ENCODE measurements at regions not wholly inside any gene's neighbourhood (a gene's known extent, or its start where the extent isn't known, plus 50 kb on each side); places are given as distances from the start of the nearest gene placed in this dataset.
"Not testable (repeated sequence)": the region's sequence is repeated elsewhere in the genome, so short reads cannot be mapped to it uniquely, and the experiment has no call there.

DNA sequence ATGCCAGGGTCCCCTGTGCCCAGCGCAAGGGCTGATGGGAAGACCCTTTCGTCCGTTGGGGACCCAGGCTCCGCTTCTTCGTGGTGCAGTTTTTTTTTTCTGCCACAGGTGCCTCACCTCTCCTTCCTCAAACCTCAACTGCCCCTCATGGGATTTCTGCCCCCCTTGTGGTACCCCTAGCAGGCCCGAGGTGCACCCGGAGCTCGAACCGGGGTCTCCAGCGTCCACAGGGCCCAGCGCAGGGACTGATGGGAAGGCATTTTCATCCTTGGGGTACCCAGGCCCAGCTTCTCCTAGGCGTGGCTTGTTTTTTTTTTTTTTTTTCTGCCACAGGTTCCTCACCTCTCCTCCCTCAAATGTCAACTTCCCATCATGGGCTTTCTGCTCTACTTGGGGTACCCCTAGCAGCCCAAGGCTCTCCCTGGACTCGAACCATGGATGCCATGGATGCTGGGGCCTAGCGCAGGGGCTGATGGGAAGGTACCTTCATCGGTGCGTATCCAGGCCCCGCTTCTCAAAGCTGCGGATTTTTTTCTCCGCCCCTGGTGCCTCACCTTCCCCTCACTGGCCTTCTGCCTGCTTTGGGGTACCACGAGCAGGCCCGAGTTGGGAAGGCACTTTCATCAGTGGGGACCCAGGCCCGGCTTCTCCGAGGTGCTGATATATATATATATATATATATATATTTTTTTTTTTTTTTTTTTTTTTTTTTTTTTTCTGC is 531.6 kb downstream of the CWH43 start:
- ATAC-seq; H3K36me3 ChIP-seq (replicated peaks in 1 of 2; ENCODE audit: control insufficient read depth in 1 of 2, insufficient read depth in 2 of 2, low read length in 2 of 2); BruUV-seq (replicated peaks); DNase-seq (ENCODE audit: low spot score); FAIRE-seq; H3K79me2 ChIP-seq (ENCODE audit: insufficient read depth, low read length); H3K27me3 ChIP-seq (ENCODE audit: control insufficient read depth in 1 of 2, insufficient read depth in 2 of 2, low read length in 2 of 2); H3K4me1 ChIP-seq (ENCODE audit: insufficient read depth, low read length); POLR2A ChIA-PET; H3K9me3 ChIP-seq (ENCODE audit: low read length); in situ Hi-C loops (cut with HindIII; ENCODE audit: extremely low pct_ligation_motif_present, low pct_unique_long_range_greater_than_20kb); H3K9ac ChIP-seq (ENCODE audit: insufficient read depth, low read depth, low read length); H3K27ac ChIP-seq (ENCODE audit: extremely low read length, insufficient read depth, low read length); H3K4me2 ChIP-seq (ENCODE audit: low read depth, low read length); H2AFZ ChIP-seq (ENCODE audit: low read length); H3K4me3 ChIP-seq (replicated peaks in 1 of 3; ENCODE audit: insufficient read depth in 1 of 3, low read depth in 2 of 3, low read length in 3 of 3); CTCF ChIA-PET (ENCODE audit: low intra/inter-chr PET ratio, low total read pairs); intact Hi-C loops (cut with micrococcal nuclease; ENCODE audit: unreplicated experiment); H4K20me1 ChIP-seq (ENCODE audit: insufficient read depth, low read length): not testable (repeated sequence)
- WGBS (ENCODE audit: low lambda C conversion rate): 47% methylated on average over 14 of the region's 23 CpGs

GRCh38 chr4:49519150-49520035 is 533.3 kb downstream of the CWH43 start:
- H3K4me1 ChIP-seq (ENCODE audit: insufficient read depth, low read length); H3K4me3 ChIP-seq (replicated peaks in 1 of 3; ENCODE audit: insufficient read depth in 1 of 3, low read depth in 2 of 3, low read length in 3 of 3); H3K9me3 ChIP-seq (ENCODE audit: low read length); BruUV-seq (replicated peaks); CTCF ChIA-PET (ENCODE audit: low intra/inter-chr PET ratio, low total read pairs); H2AFZ ChIP-seq (ENCODE audit: low read length); intact Hi-C loops (cut with micrococcal nuclease; ENCODE audit: unreplicated experiment); H3K4me2 ChIP-seq (ENCODE audit: low read depth, low read length); POLR2A ChIA-PET; in situ Hi-C loops (cut with HindIII; ENCODE audit: extremely low pct_ligation_motif_present, low pct_unique_long_range_greater_than_20kb); H3K9ac ChIP-seq (ENCODE audit: insufficient read depth, low read depth, low read length); H4K20me1 ChIP-seq (ENCODE audit: insufficient read depth, low read length); H3K27ac ChIP-seq (ENCODE audit: extremely low read length, insufficient read depth, low read length); DNase-seq (ENCODE audit: low spot score); FAIRE-seq; ATAC-seq; H3K79me2 ChIP-seq (ENCODE audit: insufficient read depth, low read length); H3K27me3 ChIP-seq (ENCODE audit: control insufficient read depth in 1 of 2, insufficient read depth in 2 of 2, low read length in 2 of 2); H3K36me3 ChIP-seq (replicated peaks in 1 of 2; ENCODE audit: control insufficient read depth in 1 of 2, insufficient read depth in 2 of 2, low read length in 2 of 2): not testable (repeated sequence)
- WGBS (ENCODE audit: low lambda C conversion rate): 48% methylated on average over 37 of the region's 48 CpGs

DNA sequence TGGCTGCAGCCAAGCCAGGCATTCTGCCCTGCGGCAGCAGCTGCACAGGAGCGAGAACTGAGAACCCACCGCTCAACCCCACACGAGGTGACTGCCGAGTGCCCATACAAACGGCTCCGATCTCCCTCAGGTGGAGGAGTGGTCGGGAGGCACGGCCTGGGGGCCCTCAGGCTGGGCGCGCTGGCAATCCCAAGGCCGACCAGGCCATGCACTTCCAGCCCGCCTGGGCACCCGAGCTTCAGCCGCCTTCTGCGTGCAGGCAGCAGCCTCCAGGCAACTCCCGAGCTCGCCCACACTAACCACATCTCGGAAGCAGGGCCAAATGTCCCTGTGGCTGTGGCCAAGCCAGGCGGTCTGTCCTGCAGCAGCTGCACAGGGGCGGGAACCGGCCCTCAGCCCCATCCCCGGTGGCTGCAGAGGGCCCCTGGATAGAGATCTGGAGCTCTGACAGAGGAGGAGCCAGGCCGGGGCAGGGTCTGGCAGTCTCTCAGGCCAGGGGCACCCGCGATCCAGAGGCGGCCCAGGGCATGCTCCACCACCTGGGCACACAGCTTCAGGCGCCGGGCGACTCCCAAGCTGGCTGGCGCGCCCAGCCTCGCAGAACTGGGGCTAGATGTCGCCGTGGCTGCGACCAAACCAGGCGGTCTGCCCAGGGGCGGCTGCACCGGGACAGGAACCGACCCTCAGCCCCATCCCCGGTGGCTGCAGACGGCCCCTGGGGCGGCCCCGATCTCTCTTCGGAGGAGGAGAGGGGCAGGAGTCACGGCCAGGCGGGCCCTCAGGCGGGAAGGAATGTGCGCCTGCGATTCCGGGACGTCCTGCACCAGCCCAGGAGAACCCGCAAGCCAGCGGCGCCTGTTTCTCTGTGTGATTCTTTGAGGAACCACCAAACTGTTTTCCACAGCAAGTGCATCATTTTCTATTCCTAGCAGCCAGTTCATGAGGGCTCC is 538.0 kb downstream of the CWH43 start:
- H3K27me3 ChIP-seq (ENCODE audit: control insufficient read depth in 1 of 2, insufficient read depth in 2 of 2, low read length in 2 of 2); H3K4me3 ChIP-seq (replicated peaks in 1 of 3; ENCODE audit: insufficient read depth in 1 of 3, low read depth in 2 of 3, low read length in 3 of 3); H3K4me1 ChIP-seq (ENCODE audit: insufficient read depth, low read length); H3K27ac ChIP-seq (ENCODE audit: extremely low read length, insufficient read depth, low read length); ATAC-seq; H3K79me2 ChIP-seq (ENCODE audit: insufficient read depth, low read length); CTCF ChIA-PET (ENCODE audit: low intra/inter-chr PET ratio, low total read pairs); intact Hi-C loops (cut with micrococcal nuclease; ENCODE audit: unreplicated experiment); DNase-seq (ENCODE audit: low spot score); H4K20me1 ChIP-seq (ENCODE audit: insufficient read depth, low read length); H2AFZ ChIP-seq (ENCODE audit: low read length); POLR2A ChIA-PET; H3K4me2 ChIP-seq (ENCODE audit: low read depth, low read length); BruUV-seq (replicated peaks); FAIRE-seq; H3K36me3 ChIP-seq (replicated peaks in 1 of 2; ENCODE audit: control insufficient read depth in 1 of 2, insufficient read depth in 2 of 2, low read length in 2 of 2); H3K9me3 ChIP-seq (ENCODE audit: low read length); H3K9ac ChIP-seq (ENCODE audit: insufficient read depth, low read depth, low read length); in situ Hi-C loops (cut with HindIII; ENCODE audit: extremely low pct_ligation_motif_present, low pct_unique_long_range_greater_than_20kb): not testable (repeated sequence)
- WGBS (ENCODE audit: low lambda C conversion rate): 50% methylated on average over 10 of the region's 55 CpGs

All from HepG2 (cell line).